Hepatocyte (in vitro differentiated cells): ENCODE measurements at regions not wholly inside any gene's neighbourhood (a gene's known extent, or its start where the extent isn't known, plus 50 kb on each side); places are given as distances from the start of the nearest gene placed in this dataset.

Source experiments
- CTCF ChIP-seq: fragments of 200-600 bp; sonication (generic); IDR thresholded peaks from 2 replicates; pipeline ENCODE4 v1.5.1; 2016; ENCODE audit warnings: antibody characterized with exemption, mild to moderate bottlenecking; ENCODE audit not compliant: poor library complexity
- EZH2phosphoT487 ChIP-seq: fragments of 200-600 bp; sonication (generic); IDR thresholded peaks from one replicate; pipeline ENCODE4 v1.6.1; 2018; ENCODE audit warnings: antibody characterized with exemption, mild to moderate bottlenecking, low read depth, moderate library complexity; ENCODE audit not compliant: unreplicated experiment, severe bottlenecking

- TF ChIP-seq CTCF (no peak), EZH2phosphoT487 (no peak)
These were observed 141.8 kb upstream of the NALF2 start for GRCh38 chrX:69362354-69362753.
